ENCODE measurements at regions not wholly inside any gene's neighbourhood (a gene's known extent, or its start where the extent isn't known, plus 50 kb on each side); places are given as distances from the start of the nearest gene placed in this dataset.

GRCh38 chr4:23225564-23225963, 532.8 kb downstream of the GBA3 start:
- no peak for TF ChIP-seq TARDBP (CRISPR knock-in tag; IDR thresholded peaks at IDR 0.05)
- TF ChIP-seq NFE2L2 (IDR thresholded peaks at IDR 0.05; ENCODE audit: low read length), result no peak
- TF ChIP-seq BRD4 (CRISPR knock-in tag; IDR thresholded peaks at IDR 0.05), result no peak
- TF ChIP-seq MIXL1 (CRISPR knock-in tag; IDR thresholded peaks at IDR 0.05), result no peak
- no peak for TF ChIP-seq ZNF740 (CRISPR knock-in tag; IDR thresholded peaks at IDR 0.05)
- no peak for TF ChIP-seq MYC (CRISPR knock-in tag; IDR thresholded peaks at IDR 0.05; ENCODE audit: borderline replicate concordance)
- no peak for TF ChIP-seq CTCF (CRISPR knock-in tag; IDR thresholded peaks at IDR 0.05)
- no peak for TF ChIP-seq JUN (CRISPR knock-in tag; IDR thresholded peaks at IDR 0.05)
- TF ChIP-seq GRHL1 (CRISPR knock-in tag; conservative IDR thresholded peaks at IDR 0.05), result no peak
- TF ChIP-seq BORCS8-MEF2B (CRISPR knock-in tag; IDR thresholded peaks at IDR 0.05), result no peak
- no peak for TF ChIP-seq EP300 (IDR thresholded peaks at IDR 0.05; ENCODE audit: low read depth in 2 of 2, low read length in 2 of 2)
- TF ChIP-seq EP300 (CRISPR knock-in tag; IDR thresholded peaks at IDR 0.05; ENCODE audit: borderline replicate concordance), result no peak
- no peak for TF ChIP-seq PRPF4 (IDR thresholded peaks at IDR 0.05; ENCODE audit: low read depth, low read length, poor library complexity, severe bottlenecking)
- no peak for TF ChIP-seq TEAD2 (CRISPR knock-in tag; IDR thresholded peaks at IDR 0.05)
- no peak for TF ChIP-seq ZNF441 (CRISPR knock-in tag; IDR thresholded peaks at IDR 0.05; ENCODE audit: borderline replicate concordance)

Measured in HepG2 (cell line).